HTR-8/SVneo (cell line): ENCODE measurements at regions not wholly inside any gene's neighbourhood (a gene's known extent, or its start where the extent isn't known, plus 50 kb on each side); places are given as distances from the start of the nearest gene placed in this dataset.
"Not testable (repeated sequence)": the region's sequence is repeated elsewhere in the genome, so short reads cannot be mapped to it uniquely, and the experiment has no call there.

Experiments
- DNase-seq: peaks from one replicate; pipeline ENCODE4 v3.0.0; 2011; ENCODE audit warnings: low spot score, mixed read lengths; ENCODE audit not compliant: insufficient read length
- FAIRE-seq: peaks from 2 replicates; lab custom pipeline; 2011; peaks lifted over from hg19 to GRCh38; lab: Jason Lieb, UNC

GRCh38 chrX:13518126-13518525, 51.3 kb upstream of the EGFL6 start:
- DNase-seq (no peak), FAIRE-seq (no peak)

- DNase-seq (no peak), FAIRE-seq (no peak)
Measured at GRCh38 chrX:13515211-13515930, 54.0 kb upstream of the EGFL6 start.

- no peak for DNase-seq
- FAIRE-seq: no peak
Measured at GRCh38 chrX:13511944-13512330, 57.5 kb upstream of the EGFL6 start.

- FAIRE-seq (no peak), DNase-seq (no peak)
Measured at GRCh38 chrX:13511241-13511943, 58.0 kb upstream of the EGFL6 start.

GRCh38 chrX:13507893-13508292, 61.5 kb upstream of the EGFL6 start:
- FAIRE-seq (no peak), DNase-seq (no peak)

- DNase-seq: peak; percentile 52
- FAIRE-seq: no peak
Measured at GRCh38 chrX:13506574-13506973, 62.8 kb upstream of the EGFL6 start.

- FAIRE-seq (no peak), DNase-seq (no peak)
Measured at GRCh38 chrX:13502590-13502989, 66.8 kb upstream of the EGFL6 start.

- no peak for FAIRE-seq
Measured at GRCh38 chrX:13499736-13500135, 69.7 kb upstream of the EGFL6 start.

GRCh38 chrX:13498238-13498637, 71.2 kb upstream of the EGFL6 start:
- FAIRE-seq: no peak
- no peak for DNase-seq

More at GRCh38 chrX:13499736-13500135, 69.7 kb upstream of the EGFL6 start:
- DNase-seq: no peak

- DNase-seq (no peak), FAIRE-seq (no peak)
Measured at GRCh38 chrX:13495232-13495631, 74.2 kb upstream of the EGFL6 start.

- FAIRE-seq (no peak), DNase-seq (no peak)
Measured at GRCh38 chrX:13494562-13494961, 74.8 kb upstream of the EGFL6 start.

- no peak for DNase-seq
Measured at GRCh38 chrX:13493659-13494058, 75.7 kb upstream of the EGFL6 start.

GRCh38 chrX:13492286-13492685, 77.1 kb upstream of the EGFL6 start:
- no peak for FAIRE-seq

More at GRCh38 chrX:13493659-13494058, 75.7 kb upstream of the EGFL6 start:
- FAIRE-seq: no peak

GRCh38 chrX:13491061-13491460, 78.3 kb upstream of the EGFL6 start:
- no peak for DNase-seq
- no peak for FAIRE-seq

More at GRCh38 chrX:13492286-13492685, 77.1 kb upstream of the EGFL6 start:
- DNase-seq: no peak

GRCh38 chrX:13489454-13489853, 79.9 kb upstream of the EGFL6 start:
- FAIRE-seq: no peak

GRCh38 chrX:13487731-13488505, 81.5 kb upstream of the EGFL6 start:
- FAIRE-seq (peak; percentile 78), DNase-seq (peak; percentile 75)

More at GRCh38 chrX:13489454-13489853, 79.9 kb upstream of the EGFL6 start:
- no peak for DNase-seq

- DNase-seq (no peak), FAIRE-seq (peak; percentile 33)
Measured at GRCh38 chrX:13485167-13485566, 84.2 kb upstream of the EGFL6 start.

GRCh38 chrX:13483773-13484172, 85.6 kb upstream of the EGFL6 start:
- FAIRE-seq (no peak), DNase-seq (no peak)

GRCh38 chrX:13482746-13483541, 86.5 kb upstream of the EGFL6 start:
- no peak for FAIRE-seq
- no peak for DNase-seq

GRCh38 chrX:13480780-13481179, 88.6 kb upstream of the EGFL6 start:
- not testable (repeated sequence) for FAIRE-seq, DNase-seq
